GM19324 (cell line): ENCODE measurements at regions not wholly inside any gene's neighbourhood (a gene's known extent, or its start where the extent isn't known, plus 50 kb on each side); places are given as distances from the start of the nearest gene placed in this dataset.

ENCODE experiments used
- ATAC-seq: cut with Tn5 transposase; IDR thresholded peaks from one replicate; pipeline ENCODE4 v1.9.1; 2021; ENCODE audit warnings: mild to moderate bottlenecking, moderate library complexity; ENCODE audit not compliant: unreplicated experiment, low FRiP score

- ATAC-seq: no peak
These were observed 120.9 kb upstream of the MLN start for GRCh38 chr6:33924681-33925080.

GRCh38 chr6:33923857-33924514 is 120.2 kb upstream of the MLN start:
- no peak for ATAC-seq

GRCh38 chr6:33921745-33922144 is 117.9 kb upstream of the MLN start:
- no peak for ATAC-seq

- no peak for ATAC-seq
These were observed 114.4 kb upstream of the MLN start for GRCh38 chr6:33918175-33918695.

- ATAC-seq: no peak
These were observed 111.3 kb upstream of the MLN start for GRCh38 chr6:33915134-33915533.

GRCh38 chr6:33914645-33915044 is 110.8 kb upstream of the MLN start:
- no peak for ATAC-seq

GRCh38 chr6:33912195-33912594 is 108.4 kb upstream of the MLN start:
- ATAC-seq: no peak

- no peak for ATAC-seq
These were observed 107.7 kb upstream of the MLN start for GRCh38 chr6:33911488-33911887.

GRCh38 chr6:33910594-33910993 is 106.8 kb upstream of the MLN start:
- ATAC-seq: no peak

GRCh38 chr6:33909737-33910136 is 105.9 kb upstream of the MLN start:
- no peak for ATAC-seq

- ATAC-seq: no peak
These were observed 104.2 kb upstream of the MLN start for GRCh38 chr6:33908025-33908424.

GRCh38 chr6:33907227-33907626 is 103.4 kb upstream of the MLN start:
- no peak for ATAC-seq

- ATAC-seq: no peak
These were observed 102.6 kb upstream of the MLN start for GRCh38 chr6:33906439-33906838.

- no peak for ATAC-seq
These were observed 101.3 kb upstream of the MLN start for GRCh38 chr6:33905071-33905609.

- ATAC-seq: peak; percentile 14
These were observed 100.9 kb upstream of the MLN start for GRCh38 chr6:33904747-33905065.

GRCh38 chr6:33904050-33904746 is 100.4 kb upstream of the MLN start:
- peak; percentile 65 for ATAC-seq

- ATAC-seq: no peak
These were observed 99.8 kb upstream of the MLN start for GRCh38 chr6:33903579-33903978.

- no peak for ATAC-seq
These were observed 98.7 kb upstream of the MLN start for GRCh38 chr6:33902457-33902853.

GRCh38 chr6:33901822-33902456 is 98.1 kb upstream of the MLN start:
- ATAC-seq: no peak

- no peak for ATAC-seq
These were observed 95.0 kb upstream of the MLN start for GRCh38 chr6:33898771-33899170.

GRCh38 chr6:33897189-33897780 is 93.5 kb upstream of the MLN start:
- ATAC-seq: no peak
